IMR-90 (cell line): ENCODE measurements at regions not wholly inside any gene's neighbourhood (a gene's known extent, or its start where the extent isn't known, plus 50 kb on each side); places are given as distances from the start of the nearest gene placed in this dataset.

Source experiments
- ATAC-seq: fragments of 200-7000 bp; cut with Tn5 transposase; 2 replicates; pipeline ENCODE4 v1.9.1; 2020; ENCODE audit warnings: low read depth, mild to moderate bottlenecking, moderate library complexity
- BruUV-seq: library from RNA; stranded (reverse); fragments of 400-500 nt; replicated peaks from 2 replicates; lab custom pipeline; 2021; lab: Mats Ljungman, UMichigan
- CTCF ChIA-PET: fragments of 300-600 bp; formaldehyde crosslinking; extraction: SDS; loops from one replicate; lab custom pipeline; 2021; ENCODE audit warnings: antibody characterized with exemption; lab: Yijun Ruan, JAX
- POLR2A ChIA-PET: fragments of 300-600 bp; sonication (Branson Sonifier 250); formaldehyde crosslinking; loops from one replicate; lab custom pipeline; 2022; ENCODE audit warnings: antibody characterized with exemption; ENCODE audit not compliant: unreplicated experiment; lab: Charles Lee
- DNase-seq: peaks from one replicate; pipeline ENCODE4 v3.0.0; 2013
- H2AFZ ChIP-seq: replicated peaks from 2 replicates; pipeline ENCODE3; 2013; ENCODE audit warnings: low read length, mild to moderate bottlenecking; ENCODE audit not compliant: poor library complexity
- H2AK5ac ChIP-seq: 2 replicates; pipeline ENCODE4 v1.6.1; 2013; ENCODE audit warnings: low read depth, low read length, inconsistent platforms
- H2AK9ac ChIP-seq: replicated peaks from 2 replicates; pipeline ENCODE3; 2013; ENCODE audit warnings: mild to moderate bottlenecking, low read depth, low read length, moderate library complexity; ENCODE audit not compliant: poor library complexity
- H2BK120ac ChIP-seq: 2 replicates; pipeline ENCODE4 v1.6.1; 2013; ENCODE audit warnings: low read depth, low read length, inconsistent platforms
- H2BK15ac ChIP-seq: 3 replicates; pipeline ENCODE4 v1.6.1; 2013; ENCODE audit warnings: low read depth, low read length, inconsistent platforms
- H2BK20ac ChIP-seq: 2 replicates; pipeline ENCODE4 v1.6.1; 2013; ENCODE audit warnings: low read depth, mild to moderate bottlenecking, inconsistent platforms, low read length, moderate library complexity
- H2BK5ac ChIP-seq: 2 replicates; pipeline ENCODE4 v1.6.1; 2013; ENCODE audit warnings: mild to moderate bottlenecking, low read depth, low read length, inconsistent platforms; ENCODE audit not compliant: poor library complexity, severe bottlenecking
- H3K14ac ChIP-seq: replicated peaks from 2 replicates; pipeline ENCODE4 v1.6.1; 2013; ENCODE audit warnings: low read depth, low read length, inconsistent platforms
- H3K18ac ChIP-seq: 2 replicates; pipeline ENCODE4 v1.6.1; 2013; ENCODE audit warnings: low read depth, low read length, control low read depth
- H3K23ac ChIP-seq: 2 replicates; pipeline ENCODE4 v1.6.1; 2013; ENCODE audit warnings: low read depth, low read length, inconsistent platforms
- H3K27ac ChIP-seq: 2 replicates; pipeline ENCODE4 v1.5.1; 2013; ENCODE audit warnings: mild to moderate bottlenecking, control low read depth, low read length; ENCODE audit not compliant: insufficient read depth
- H3K27me3 ChIP-seq: 2 replicates; pipeline ENCODE4 v1.6.1; 2013; ENCODE audit warnings: low read length; ENCODE audit not compliant: control insufficient read depth, insufficient read depth
- H3K36me3 ChIP-seq: 2 replicates; pipeline ENCODE4 v1.6.1; 2013; ENCODE audit warnings: low read length, mixed read lengths; ENCODE audit not compliant: control insufficient read depth, insufficient read depth
- H3K4ac ChIP-seq: 2 replicates; pipeline ENCODE4 v1.6.1; 2013; ENCODE audit warnings: low read depth, low read length, inconsistent platforms
- H3K4me1 ChIP-seq: 2 replicates; pipeline ENCODE4 v1.6.1; 2013; ENCODE audit warnings: low read length, mixed read lengths; ENCODE audit not compliant: control insufficient read depth, insufficient read depth
- H3K4me2 ChIP-seq: 2 replicates; pipeline ENCODE4 v1.6.1; 2013; ENCODE audit warnings: low read depth, mild to moderate bottlenecking, control low read depth, low read length, moderate library complexity
- H3K4me3 ChIP-seq: 2 replicates; pipeline ENCODE4 v1.5.1; 2013; ENCODE audit warnings: low read depth, mild to moderate bottlenecking, control low read depth, low read length, moderate library complexity; ENCODE audit not compliant: insufficient read depth
- H3K56ac ChIP-seq: 2 replicates; pipeline ENCODE4 v1.6.1; 2013; ENCODE audit warnings: low read length, inconsistent platforms; ENCODE audit not compliant: insufficient read depth; ENCODE audit errors: extremely low read depth
- H3K79me1 ChIP-seq, 2 experiments: 2 replicates each; pipeline ENCODE4 v1.6.1; 2013; ENCODE audit warnings: low read length in 2 of 2, inconsistent platforms in 1 of 2, low read depth in 1 of 2
- H3K9ac ChIP-seq: 2 replicates; pipeline ENCODE4 v1.6.1; 2013; ENCODE audit warnings: low read depth, low read length, control low read depth
- H3K9me1 ChIP-seq: 2 replicates; pipeline ENCODE4 v1.6.1; 2013; ENCODE audit warnings: low read length, inconsistent platforms; ENCODE audit not compliant: insufficient read depth
- H3K9me3 ChIP-seq: 2 replicates; pipeline ENCODE4 v1.6.1; 2013; ENCODE audit warnings: low read length; ENCODE audit not compliant: control insufficient read depth, insufficient read depth
- H4K20me1 ChIP-seq: 2 replicates; pipeline ENCODE4 v1.6.1; 2013; ENCODE audit warnings: low read length, inconsistent platforms; ENCODE audit not compliant: insufficient read depth
- H4K5ac ChIP-seq: 2 replicates; pipeline ENCODE4 v1.6.1; 2013; ENCODE audit warnings: mild to moderate bottlenecking, low read depth, low read length, control low read depth
- H4K8ac ChIP-seq, 2 experiments: 2 replicates each; pipeline ENCODE4 v1.6.1; 2013; ENCODE audit warnings: low read depth in 2 of 2, low read length in 2 of 2, control low read depth in 1 of 2, inconsistent platforms in 1 of 2
- H4K91ac ChIP-seq: 2 replicates; pipeline ENCODE4 v1.6.1; 2013; ENCODE audit warnings: low read depth, low read length, inconsistent platforms; ENCODE audit not compliant: insufficient read depth
- BHLHE40 ChIP-seq: fragments of 150-350 bp; IDR thresholded peaks from 2 replicates; pipeline ENCODE4 v1.6.1; 2016; ENCODE audit warnings: mild to moderate bottlenecking, low read depth, low read length
- CEBPB ChIP-seq: IDR thresholded peaks from 2 replicates; pipeline ENCODE4 v1.6.1; 2012; ENCODE audit warnings: low read depth, low read length, improper control_type of control experiment
- CHD1 ChIP-seq: IDR thresholded peaks from 2 replicates; pipeline ENCODE4 v1.6.1; 2012; ENCODE audit warnings: low read depth, low read length, improper control_type of control experiment
- CTCF ChIP-seq: conservative IDR thresholded peaks from 2 replicates; pipeline ENCODE4 v1.5.1; 2012; ENCODE audit warnings: mild to moderate bottlenecking, low read depth, low read length, improper control_type of control experiment
- ELK1 ChIP-seq: fragments of 150-350 bp; IDR thresholded peaks from 2 replicates; pipeline ENCODE4 v1.6.1; 2016; ENCODE audit warnings: low read depth, mild to moderate bottlenecking, low read length, moderate library complexity, borderline replicate concordance
- FOS ChIP-seq: fragments of 150-350 bp; IDR thresholded peaks from 2 replicates; pipeline ENCODE4 v1.6.1; 2016; ENCODE audit warnings: low read depth, low read length
- MAFK ChIP-seq: IDR thresholded peaks from 2 replicates; pipeline ENCODE4 v1.6.1; 2012; ENCODE audit warnings: low read depth, low read length, improper control_type of control experiment
- MAZ ChIP-seq: IDR thresholded peaks from 2 replicates; pipeline ENCODE4 v1.6.1; 2012; ENCODE audit warnings: low read depth, mild to moderate bottlenecking, low read length, improper control_type of control experiment, moderate library complexity, borderline replicate concordance
- MXI1 ChIP-seq: IDR thresholded peaks from 2 replicates; pipeline ENCODE4 v1.6.1; 2012; ENCODE audit warnings: low read depth, mild to moderate bottlenecking, low read length, moderate library complexity, borderline replicate concordance
- NFE2L2 ChIP-seq: fragments of 150-350 bp; IDR thresholded peaks from 2 replicates; pipeline ENCODE4 v1.6.1; 2016; ENCODE audit warnings: low read depth, mild to moderate bottlenecking, low read length
- POLR2A ChIP-seq: IDR thresholded peaks from 2 replicates; pipeline ENCODE4 v1.6.1; 2012; ENCODE audit warnings: mild to moderate bottlenecking, low read depth, low read length
- RAD21 ChIP-seq: IDR thresholded peaks from 2 replicates; pipeline ENCODE4 v1.6.1; 2012; ENCODE audit warnings: low read length, improper control_type of control experiment
- RCOR1 ChIP-seq: IDR thresholded peaks from 2 replicates; pipeline ENCODE4 v1.6.1; 2012; ENCODE audit warnings: mild to moderate bottlenecking, low read length, improper control_type of control experiment; ENCODE audit not compliant: insufficient replicate concordance
- RFX5 ChIP-seq: IDR thresholded peaks from 2 replicates; pipeline ENCODE4 v1.8.0; 2012; ENCODE audit warnings: low read depth, mild to moderate bottlenecking, low read length, moderate library complexity
- SMC3 ChIP-seq: fragments of 150-350 bp; IDR thresholded peaks from 2 replicates; pipeline ENCODE4 v1.6.1; 2016; ENCODE audit warnings: low read depth, mild to moderate bottlenecking, antibody characterized with exemption, low read length, moderate library complexity
- whole genome bisulfite sequencing, 2 experiments: methylation state at CpG; one replicate each; pipeline versions ENCODE4 v1.1.5 to v1.1.7; 2013; ENCODE audit warnings: missing lambda C conversion rate in 2 of 2; ENCODE audit not compliant: insufficient read length in 1 of 2; ENCODE audit errors: extremely low coverage in 2 of 2; 5-methylcytosine and 5-hydroxymethylcytosine counted together
- dilution Hi-C: fragments of 300-500 bp; cut with HindIII; formaldehyde crosslinking; loops from one replicate; pipeline ENCODE4 v1.14.3; 2018; ENCODE audit warnings: low sequenced_read_pairs; ENCODE audit not compliant: unreplicated experiment
- in situ Hi-C: fragments of 300-500 bp; cut with MboI; formaldehyde crosslinking; loops from 3 replicates; pipeline ENCODE4 v1.14.3; 2019; ENCODE audit warnings: low sequenced_read_pairs, inconsistent platforms, mixed read lengths
- intact Hi-C: fragments of 100-400 bp; cut with micrococcal nuclease; formaldehyde crosslinking; loops from 2 replicates; pipeline ENCODE4 v1.10.0; 2022
- TF ChIP-seq, protein P1 (sequence below): fragments of 150-350 bp; IDR thresholded peaks from 2 replicates; pipeline ENCODE4 v1.6.1; 2017; ENCODE audit warnings: mild to moderate bottlenecking, antibody characterized with exemption, low read length, low read depth

GRCh38 chr16:19972111-19972510 is 87.5 kb upstream of the GPRC5B start:
- BruUV-seq = no TSS peak
- Histone ChIP-seq H3K9me1 (no peaks in the 10 kb centered on the region), H3K18ac (no peak overlapping the region), H3K9ac (no peak overlapping the region), H3K27me3 (no peaks in the 10 kb centered on the region), H3K56ac (no peak overlapping the region), H3K4me2 (no peak overlapping the region), H4K5ac (no peak overlapping the region), H4K8ac (no peak overlapping the region), H3K27ac (no peak overlapping the region), H3K4me1 (no peaks in the 10 kb centered on the region), H3K4me3 (no peak overlapping the region), H2BK20ac (no peak overlapping the region), H2AK5ac (no peak overlapping the region), H3K4ac (no peak overlapping the region), H3K23ac (no peak overlapping the region), H2BK120ac (no peak overlapping the region), H2BK15ac (no peak overlapping the region), H3K36me3 (no peaks in the 10 kb centered on the region), H3K79me1 (no peaks in the 10 kb centered on the region), H2BK5ac (no peak overlapping the region), H4K91ac (no peak overlapping the region), H3K14ac (no peak overlapping the region), H3K9me3 (no peaks in the 10 kb centered on the region), H2AFZ (no peak overlapping the region), H4K20me1 (no peaks in the 10 kb centered on the region), H2AK9ac (no peak overlapping the region)
- DNase-seq (no peak), ATAC-seq (no peak)
- dilution Hi-C loops = no loop called here
- CTCF ChIA-PET = interaction anchor here (1.2 kb wide), 2 partner anchors 12 to 18 kb away, joined by 3 read pairs; no protein-coding TSS in a partner anchor
- in situ Hi-C loops = no loop called here
- POLR2A ChIA-PET = no interaction called here
- 22% methylated on average over 1 of the region's 4 CpGs; no CpG with 5 or more reads in 1 of the 2 experiments for WGBS, 2 experiments
- no peak for TF ChIP-seq POLR2A
- no peak for TF ChIP-seq RAD21
- TF ChIP-seq FOS = no peak
- TF ChIP-seq NFE2L2 = no peak
- TF ChIP-seq ELK1 = no peak
- TF ChIP-seq, protein P1, sequence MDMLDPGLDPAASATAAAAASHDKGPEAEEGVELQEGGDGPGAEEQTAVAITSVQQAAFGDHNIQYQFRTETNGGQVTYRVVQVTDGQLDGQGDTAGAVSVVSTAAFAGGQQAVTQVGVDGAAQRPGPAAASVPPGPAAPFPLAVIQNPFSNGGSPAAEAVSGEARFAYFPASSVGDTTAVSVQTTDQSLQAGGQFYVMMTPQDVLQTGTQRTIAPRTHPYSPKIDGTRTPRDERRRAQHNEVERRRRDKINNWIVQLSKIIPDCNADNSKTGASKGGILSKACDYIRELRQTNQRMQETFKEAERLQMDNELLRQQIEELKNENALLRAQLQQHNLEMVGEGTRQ = no peak
- TF ChIP-seq MAFK = no peak
- TF ChIP-seq CEBPB = no peak
- TF ChIP-seq CHD1 = no peak
- no peak for TF ChIP-seq CTCF
- no peak for TF ChIP-seq SMC3
- no peak for TF ChIP-seq MXI1
- no peak for TF ChIP-seq BHLHE40
- TF ChIP-seq RCOR1 = no peak
- no peak for TF ChIP-seq MAZ
- no peak for TF ChIP-seq RFX5
- intact Hi-C loops = no loop called here
